Activated CD4-positive, alpha-beta T cell treated with anti-CD3 and anti-CD28 coated beads, Interleukin-2, amount 50 U/mL, for 16 hours (primary cell): ENCODE measurements at regions not wholly inside any gene's neighbourhood (a gene's known extent, or its start where the extent isn't known, plus 50 kb on each side); places are given as distances from the start of the nearest gene placed in this dataset.

Experiments
- DNase-seq: peaks from one replicate; pipeline ENCODE4 v3.0.0-alpha.2; 2020

DNA sequence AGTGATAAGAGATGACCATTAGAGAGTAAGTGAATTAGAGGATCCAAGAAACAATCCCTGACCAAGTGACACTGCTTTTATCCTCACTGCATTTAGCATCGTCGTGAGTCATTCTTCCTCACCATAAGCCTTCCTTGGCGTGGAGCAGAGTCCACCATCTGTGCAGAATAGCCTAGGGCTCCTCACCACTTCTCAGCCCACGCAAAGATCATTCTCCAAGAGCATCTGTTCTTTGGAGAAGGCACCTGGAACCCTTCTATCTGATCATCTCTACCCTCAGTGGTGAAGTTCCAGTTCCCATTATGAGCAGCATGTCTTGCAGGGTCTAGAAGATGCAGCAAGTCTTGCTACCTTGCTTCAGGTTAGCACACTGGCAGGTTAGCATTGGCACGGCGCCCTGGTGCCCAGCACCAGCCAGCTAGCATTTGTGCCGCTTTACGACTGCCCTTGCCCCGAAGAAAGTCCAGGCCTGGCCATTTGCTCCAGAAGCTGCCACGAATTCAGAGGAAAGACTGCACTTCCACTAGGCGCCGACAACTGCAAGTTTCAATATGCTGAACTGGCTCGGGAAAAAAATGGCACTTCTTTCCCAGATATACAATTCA, 225.8 kb downstream of the TTC32 start:
- DNase-seq, result no peak

DNA sequence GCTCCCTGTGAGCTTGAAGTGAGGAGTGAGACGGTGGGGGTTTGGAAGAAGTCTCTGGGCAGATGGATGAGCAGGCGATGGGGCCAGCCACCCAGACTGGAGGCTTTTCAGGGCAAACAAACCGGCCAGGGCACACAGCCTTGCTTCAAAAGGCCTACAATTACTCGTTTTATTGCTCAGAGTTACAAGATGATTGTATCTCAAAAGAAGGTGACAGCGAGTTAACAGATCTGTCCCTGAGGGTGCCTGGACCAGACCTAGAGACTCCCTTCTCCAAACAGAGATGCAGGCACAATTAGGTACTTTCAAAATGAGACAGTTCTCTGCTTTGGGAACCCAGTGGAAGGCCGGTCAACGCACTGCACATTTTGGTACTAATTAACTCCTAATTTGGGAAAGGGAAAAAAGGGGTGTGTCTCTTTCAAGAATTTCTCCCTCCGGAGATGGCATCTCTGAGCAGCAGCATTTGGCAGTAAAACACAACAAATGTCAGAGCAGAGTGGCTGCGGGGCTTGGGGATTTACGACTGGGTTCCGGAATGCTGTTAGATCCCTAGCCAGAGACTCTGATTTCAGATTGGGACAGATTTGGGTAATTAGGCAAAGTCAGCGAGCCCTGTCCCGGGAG, 226.7 kb downstream of the TTC32 start:
- no peak for DNase-seq

- DNase-seq, result no peak
These were observed 227.5 kb downstream of the TTC32 start for GRCh38 chr2:19674051-19675002.

GRCh38 chr2:19673213-19673791, 228.5 kb downstream of the TTC32 start:
- no peak for DNase-seq

GRCh38 chr2:19671916-19672315, 229.9 kb downstream of the TTC32 start:
- DNase-seq, result no peak

DNA sequence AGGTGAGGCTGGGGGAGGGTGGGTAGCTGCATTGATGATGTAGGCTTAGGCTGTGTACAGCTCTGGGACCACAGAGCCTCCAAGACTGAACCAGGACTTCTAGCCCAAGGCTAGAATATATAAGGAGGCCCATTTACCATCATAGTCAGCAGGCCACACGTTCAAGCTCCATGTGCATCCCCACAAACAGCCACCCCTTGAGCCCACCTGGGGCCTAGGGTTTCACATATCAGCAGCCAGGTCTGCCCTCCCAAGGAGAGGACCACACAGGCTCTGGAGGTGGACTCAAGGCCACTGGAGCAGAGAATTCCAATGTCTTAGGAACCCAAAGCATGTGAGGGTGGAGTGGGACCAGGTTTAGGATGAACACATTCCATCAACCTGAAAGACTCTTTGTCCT, 230.5 kb downstream of the TTC32 start:
- no peak for DNase-seq

DNA sequence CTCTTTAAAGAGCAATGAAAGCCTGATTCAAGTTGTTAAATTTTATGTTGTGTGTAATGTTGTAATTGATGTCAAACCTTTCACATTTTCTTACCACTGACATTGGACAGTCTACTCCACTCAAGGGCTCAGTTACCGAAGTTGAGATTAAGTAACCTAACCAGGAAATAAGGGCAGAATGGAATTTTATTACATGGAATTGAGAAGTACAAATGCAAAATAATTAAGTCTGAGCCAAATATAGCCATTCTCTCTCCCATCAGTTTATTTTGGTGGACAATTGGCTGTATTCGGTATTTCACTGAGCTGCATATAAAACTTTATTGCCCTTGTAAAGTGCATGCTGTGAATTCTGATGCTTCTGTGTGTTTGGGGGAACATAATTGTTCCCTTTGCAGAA, 231.5 kb downstream of the TTC32 start:
- no peak for DNase-seq

DNA sequence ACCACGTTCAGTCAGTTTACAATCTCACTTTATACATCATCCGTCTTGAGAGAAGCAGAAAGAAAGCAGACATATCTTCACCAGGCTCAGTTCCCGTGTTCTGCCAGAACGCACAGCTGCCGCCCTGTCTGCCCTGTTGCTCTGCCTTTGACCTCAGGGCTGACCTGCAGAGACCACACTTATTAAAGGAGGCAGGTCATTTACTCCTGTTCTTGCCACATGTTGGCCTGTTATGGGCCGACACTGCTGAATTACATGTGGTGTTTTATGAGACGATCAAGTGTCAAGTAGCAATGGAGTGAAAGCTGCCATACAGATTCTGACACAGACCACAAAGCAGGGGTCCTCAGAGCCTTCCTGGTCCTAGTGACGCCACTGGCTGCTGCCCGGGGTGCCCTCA, 232.2 kb downstream of the TTC32 start:
- no peak for DNase-seq

DNA sequence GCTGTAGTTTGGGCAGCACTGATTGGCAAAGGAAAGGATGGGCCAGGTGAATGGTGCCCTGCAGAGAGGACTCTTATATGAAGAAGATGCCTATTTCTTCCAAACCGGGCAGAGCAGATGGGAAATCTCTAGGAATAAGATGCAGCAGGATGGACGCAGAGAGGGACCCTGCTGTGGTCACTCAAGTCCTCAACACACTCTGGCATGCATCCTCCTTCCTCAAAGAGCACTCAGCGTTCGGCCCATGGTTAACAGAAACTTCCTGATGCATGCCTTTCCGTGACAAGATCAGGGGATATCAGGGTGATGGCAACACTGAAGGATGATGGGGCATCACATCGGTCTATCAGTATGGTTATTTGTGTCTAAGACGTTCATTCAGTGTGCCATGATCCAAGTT, 232.7 kb downstream of the TTC32 start:
- no peak for DNase-seq

GRCh38 chr2:19667536-19667949, 234.2 kb downstream of the TTC32 start:
- no peak for DNase-seq

GRCh38 chr2:19667085-19667484, 234.7 kb downstream of the TTC32 start:
- DNase-seq, result no peak

GRCh38 chr2:19664646-19665045, 237.1 kb downstream of the TTC32 start:
- DNase-seq, result no peak

- DNase-seq, result no peak
These were observed 242.6 kb downstream of the TTC32 start for GRCh38 chr2:19659024-19659792.

GRCh38 chr2:19656011-19656410, 245.8 kb downstream of the TTC32 start:
- DNase-seq, result no peak

DNA sequence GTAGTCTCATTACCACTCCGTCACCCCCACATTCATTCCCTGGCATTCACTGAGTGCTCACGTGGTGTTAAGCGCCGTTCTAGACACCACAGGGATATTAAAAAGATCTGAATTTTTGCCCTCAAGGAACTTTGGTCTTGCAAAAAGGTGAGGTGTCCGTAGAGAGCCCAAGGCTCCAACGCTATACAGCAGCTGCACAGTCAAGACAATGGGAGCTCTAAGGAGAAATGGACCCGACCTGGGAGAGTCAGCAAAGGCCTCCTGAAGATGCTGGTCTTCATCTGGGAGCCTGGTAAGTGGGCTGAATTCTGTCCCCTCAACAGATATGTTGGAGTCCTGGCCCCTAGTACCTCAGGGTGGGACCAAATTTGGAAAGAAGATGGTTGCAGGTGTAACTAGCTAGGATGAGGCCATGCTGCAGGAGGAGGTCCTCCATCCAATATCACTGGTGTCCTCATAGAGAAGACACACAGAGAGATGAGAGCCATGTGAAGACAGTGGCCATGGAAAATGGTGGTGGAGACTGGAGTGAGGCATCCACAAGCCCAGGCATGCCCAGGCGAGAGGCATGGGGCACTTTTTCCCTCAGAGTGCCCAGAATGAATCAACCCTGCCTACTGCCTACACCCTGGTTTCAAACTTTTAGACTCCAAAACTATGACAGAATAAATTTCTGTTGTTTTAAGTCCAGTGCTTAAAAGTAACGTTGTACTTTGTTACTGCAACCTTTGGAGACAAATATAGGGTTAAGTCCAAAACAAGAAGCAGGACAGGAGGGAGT, 247.3 kb downstream of the TTC32 start:
- DNase-seq, result no peak

DNA sequence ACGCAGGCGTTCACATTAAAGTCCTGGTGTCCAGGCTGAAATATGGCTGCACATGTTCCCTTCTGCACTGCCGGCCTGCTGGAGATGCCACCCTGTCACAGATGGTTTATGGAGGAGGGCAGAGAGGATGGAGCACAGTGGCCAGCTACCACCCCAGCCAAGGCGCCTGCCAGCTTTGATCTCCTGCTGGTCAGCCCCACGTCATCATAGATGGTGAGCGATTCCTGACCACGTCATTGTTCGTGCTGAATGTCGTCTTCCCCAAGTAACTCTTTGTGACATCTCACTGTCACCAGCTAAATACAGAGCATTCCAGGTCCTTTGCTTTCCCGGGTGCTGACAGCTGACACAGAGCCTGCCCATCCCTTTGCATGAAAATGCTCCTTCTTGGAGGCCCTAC, 248.3 kb downstream of the TTC32 start:
- DNase-seq, result no peak

DNA sequence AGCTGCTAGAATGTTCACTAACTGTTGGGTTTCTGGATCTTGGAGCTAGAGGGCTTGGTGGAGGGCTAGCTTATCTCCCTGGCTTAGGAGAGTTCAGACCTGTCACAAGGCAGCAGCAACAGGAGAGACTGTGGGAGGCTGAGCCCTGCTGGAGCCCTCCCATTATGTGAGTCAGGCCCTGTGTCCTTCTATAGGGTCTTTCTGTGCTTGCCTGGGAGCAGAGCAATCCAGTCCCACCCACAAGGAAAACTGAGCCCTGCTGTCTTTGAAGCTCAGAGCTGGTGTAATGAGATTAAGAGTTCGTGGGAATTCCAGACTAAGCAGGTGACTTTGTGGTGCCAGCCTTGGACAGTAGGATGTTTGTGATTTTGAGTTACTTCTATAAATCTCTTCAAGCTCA, 249.0 kb downstream of the TTC32 start:
- no peak for DNase-seq

DNA sequence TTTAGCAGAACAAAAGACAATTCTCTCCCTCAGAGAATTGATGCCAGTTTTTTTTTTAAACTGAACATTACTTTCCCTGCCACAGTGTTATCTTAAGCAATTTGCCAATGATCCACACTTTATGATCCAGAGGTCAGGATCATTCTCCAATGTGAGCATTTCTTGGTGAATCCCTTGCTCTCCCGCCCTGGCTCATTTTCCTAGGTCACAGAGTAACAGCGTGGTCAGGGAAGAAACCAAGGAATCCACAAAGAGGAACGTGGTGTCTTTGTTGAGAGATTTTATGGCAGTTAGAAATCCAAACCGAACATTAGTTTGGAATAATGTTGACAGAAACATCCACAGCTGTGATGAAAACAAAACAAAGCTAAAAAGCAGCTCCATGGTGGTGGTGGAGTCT, 250.3 kb downstream of the TTC32 start:
- DNase-seq, result no peak

DNA sequence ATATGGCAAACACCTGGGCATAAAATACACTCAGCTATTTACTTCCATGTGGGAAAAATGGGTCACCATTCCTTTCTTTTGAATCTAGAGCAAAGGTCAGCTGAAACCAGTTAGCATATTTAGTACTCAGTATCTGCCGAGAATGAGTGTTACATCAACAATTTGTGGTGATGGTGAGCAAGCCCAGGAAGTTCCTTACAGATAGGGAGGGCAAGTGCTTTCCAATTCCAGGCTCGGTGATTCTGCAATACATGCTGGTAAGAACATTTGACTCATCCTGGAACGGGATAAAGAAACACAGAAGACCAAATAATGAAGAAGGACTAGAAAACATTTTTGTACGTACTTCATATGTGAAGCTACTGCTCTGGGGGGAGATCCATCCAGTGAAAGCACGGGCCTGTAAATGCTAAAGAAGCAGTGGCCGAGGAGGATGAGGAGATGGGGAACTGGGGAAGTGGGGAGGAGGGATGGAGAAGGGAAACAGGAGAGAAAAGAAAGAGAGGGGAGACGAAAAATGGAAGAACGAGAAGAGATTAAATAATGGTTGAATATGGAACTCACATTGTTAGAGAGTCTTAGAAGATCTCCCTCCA, 251.9 kb downstream of the TTC32 start:
- DNase-seq, result no peak

GRCh38 chr2:19649142-19649541, 252.6 kb downstream of the TTC32 start:
- no peak for DNase-seq

- no peak for DNase-seq
These were observed 253.2 kb downstream of the TTC32 start for GRCh38 chr2:19648583-19648982.

DNA sequence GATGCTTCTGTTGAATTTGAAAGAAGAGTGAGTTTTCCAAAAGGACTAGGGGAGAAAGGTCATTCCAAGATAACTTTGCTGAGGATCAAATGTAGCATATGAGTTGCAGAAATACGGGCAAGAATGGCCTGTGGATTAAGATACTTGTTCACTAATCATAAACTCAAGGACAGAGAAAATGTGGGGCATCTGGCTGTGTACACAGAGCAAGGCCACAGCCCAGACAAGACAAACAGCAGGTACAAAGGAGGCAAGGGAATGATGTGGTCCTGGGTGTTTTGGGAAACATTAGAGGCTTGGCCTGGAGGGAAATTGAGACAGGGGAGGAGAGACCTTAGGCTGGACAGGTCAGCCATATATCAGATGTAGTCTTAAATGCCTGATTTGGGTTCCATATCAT, 254.8 kb downstream of the TTC32 start:
- no peak for DNase-seq
